ENCODE measurements at regions not wholly inside any gene's neighbourhood (a gene's known extent, or its start where the extent isn't known, plus 50 kb on each side); places are given as distances from the start of the nearest gene placed in this dataset.
"Not testable (repeated sequence)": the region's sequence is repeated elsewhere in the genome, so short reads cannot be mapped to it uniquely, and the experiment has no call there.

DNA sequence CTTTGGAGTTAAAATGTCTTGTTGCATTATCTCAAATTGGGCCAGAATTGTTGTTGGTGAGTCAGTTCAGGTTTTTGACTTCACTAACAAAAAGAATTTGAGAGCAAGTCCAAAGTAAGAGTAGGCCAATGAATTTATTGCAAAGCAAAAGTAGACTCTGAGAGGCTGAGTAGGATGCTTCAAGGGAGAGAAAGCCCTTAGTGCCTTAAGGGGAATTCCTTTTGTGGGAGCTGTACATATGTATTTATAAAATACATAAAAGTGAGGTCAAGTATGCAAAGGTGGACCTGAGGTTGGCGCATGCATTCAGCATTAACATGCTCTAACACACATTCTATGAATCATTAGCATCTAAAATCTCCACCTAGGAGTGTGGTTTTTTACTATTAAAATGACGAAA, 565.4 kb downstream of the GRXCR1 start:
- no peak for DNase-seq

DNA sequence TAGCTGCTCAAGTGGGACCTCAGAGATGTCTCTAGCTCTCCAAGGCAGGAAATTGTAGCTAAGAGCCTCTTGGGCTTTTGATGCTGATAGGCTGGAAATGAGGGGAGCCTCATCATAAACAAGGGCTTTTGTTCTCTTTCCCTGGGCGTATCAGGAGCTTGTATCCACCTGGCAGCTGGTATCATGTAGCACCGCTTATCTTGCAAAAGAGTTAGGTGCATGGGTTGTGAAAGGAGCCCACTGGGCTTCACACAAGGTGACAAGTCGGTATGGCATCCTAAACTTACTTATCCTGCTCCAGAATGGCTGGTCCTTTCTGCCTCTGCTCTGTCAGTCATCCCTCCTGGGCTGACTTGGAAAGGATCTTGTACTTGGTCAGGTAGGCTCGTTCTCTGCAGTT, 565.8 kb downstream of the GRXCR1 start:
- DNase-seq, result no peak

DNA sequence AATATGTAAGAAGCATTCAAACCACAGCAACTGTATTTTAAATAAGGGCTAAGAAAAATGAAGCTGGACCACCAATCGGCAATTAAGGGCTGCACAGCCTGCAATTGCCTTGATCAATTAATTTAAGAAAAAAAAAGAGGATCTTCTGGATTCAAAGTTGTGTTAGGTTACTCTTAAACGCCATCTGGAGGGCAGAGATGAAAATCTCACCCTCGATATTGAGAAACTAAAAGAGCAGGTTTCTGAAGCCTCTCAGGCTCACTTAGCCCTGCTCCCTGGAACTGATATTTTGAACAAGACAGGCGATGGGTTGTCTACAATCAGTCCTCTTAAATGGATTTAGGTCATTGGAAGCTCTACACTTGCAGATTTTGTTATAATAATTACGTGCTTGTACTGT, 579.4 kb downstream of the GRXCR1 start:
- no peak for DNase-seq

DNA sequence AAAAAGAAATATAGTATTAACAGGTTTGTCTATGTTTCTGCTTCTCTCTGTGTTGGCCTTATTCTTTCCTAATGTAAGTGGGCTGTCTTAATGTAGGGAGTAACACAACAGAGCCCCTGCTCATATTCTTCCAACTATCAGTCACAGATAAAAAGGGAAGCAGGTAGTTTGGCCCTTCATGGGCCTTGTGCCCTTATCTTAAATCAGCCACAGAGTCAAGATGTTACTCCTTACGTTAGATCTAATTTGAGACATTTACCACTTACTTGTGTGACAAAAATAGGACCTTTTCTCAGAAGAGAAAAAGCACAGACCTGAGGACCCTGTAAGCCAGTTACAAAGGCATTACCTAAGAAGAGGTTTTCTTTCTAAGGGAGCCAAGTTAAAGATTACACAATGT, 589.0 kb downstream of the GRXCR1 start:
- no peak for DNase-seq

DNA sequence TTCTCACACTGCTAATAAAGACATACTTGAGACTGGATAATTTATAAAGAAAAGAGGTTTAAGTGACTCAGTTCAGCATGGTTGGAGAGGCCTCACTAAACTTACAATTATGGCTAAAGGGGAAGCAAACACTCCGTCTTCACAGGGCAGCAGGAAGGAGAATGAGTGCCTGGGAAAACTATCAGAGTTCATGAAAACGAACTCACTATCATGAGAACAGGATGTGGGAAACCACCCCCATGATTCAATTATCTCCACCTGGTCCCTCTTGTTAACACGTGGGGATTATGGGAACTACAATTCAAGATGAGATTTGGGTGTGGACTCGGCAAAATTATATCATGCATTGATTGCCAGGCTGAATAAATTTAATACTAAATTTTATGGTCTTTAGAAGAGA, 592.7 kb downstream of the GRXCR1 start:
- no peak for DNase-seq

DNA sequence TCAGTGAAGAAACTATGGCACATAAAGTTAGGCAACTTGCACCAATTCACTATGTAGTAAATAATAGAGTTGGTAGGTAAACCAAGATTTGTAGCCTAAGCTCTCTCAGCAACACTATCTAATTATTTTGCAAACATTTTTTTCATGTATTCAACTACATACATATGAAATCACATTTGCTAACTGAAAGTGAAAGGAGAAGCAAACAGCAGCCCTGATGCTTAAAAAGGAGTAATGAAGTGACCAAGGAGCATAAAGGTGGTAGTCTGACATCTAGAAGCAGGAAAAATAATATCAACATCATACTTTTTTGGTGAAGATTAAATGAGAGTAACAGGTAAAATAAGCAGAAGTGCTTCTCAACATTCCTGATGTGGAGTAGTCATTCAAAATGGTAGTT, 603.7 kb downstream of the GRXCR1 start:
- no peak for DNase-seq

DNA sequence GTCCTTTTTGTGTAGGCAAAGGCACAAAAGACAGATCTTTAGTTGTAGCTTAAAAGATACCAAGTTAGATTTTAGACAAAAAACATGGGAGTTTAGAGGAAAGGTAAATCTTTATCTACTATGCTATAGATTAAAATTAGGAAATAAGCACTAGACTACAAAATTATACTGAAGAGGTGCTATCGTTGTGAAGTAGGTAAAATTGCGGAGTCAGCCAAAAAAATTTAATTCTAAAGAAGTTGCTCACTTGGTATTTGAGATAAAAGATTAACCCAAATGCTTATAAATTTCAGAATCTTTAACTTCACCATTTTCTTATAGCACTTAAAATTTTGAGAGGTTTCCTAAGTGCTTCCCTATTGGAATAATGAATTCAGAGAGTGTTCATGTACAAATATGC, 604.1 kb downstream of the GRXCR1 start:
- no peak for DNase-seq

DNA sequence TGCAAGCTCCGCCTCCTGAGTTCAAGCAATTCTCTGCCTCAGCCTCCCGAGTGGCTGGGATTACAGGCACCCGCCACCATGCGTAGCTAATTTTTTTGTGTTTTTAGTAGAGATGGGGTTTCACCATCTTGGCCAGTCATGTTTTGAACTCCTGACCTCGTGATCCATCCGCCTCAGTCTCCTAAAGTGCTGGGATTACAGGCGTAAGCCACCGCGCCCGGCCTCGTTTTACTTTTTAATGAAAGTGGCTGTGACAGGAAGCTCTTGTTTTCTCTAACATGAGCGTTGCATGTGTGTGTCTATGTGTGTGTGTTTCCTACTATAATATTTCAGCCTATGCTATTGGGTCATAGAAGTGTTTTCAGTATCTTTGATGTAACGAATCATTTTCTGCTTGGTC, 613.3 kb downstream of the GRXCR1 start:
- not testable (repeated sequence) for DNase-seq

DNA sequence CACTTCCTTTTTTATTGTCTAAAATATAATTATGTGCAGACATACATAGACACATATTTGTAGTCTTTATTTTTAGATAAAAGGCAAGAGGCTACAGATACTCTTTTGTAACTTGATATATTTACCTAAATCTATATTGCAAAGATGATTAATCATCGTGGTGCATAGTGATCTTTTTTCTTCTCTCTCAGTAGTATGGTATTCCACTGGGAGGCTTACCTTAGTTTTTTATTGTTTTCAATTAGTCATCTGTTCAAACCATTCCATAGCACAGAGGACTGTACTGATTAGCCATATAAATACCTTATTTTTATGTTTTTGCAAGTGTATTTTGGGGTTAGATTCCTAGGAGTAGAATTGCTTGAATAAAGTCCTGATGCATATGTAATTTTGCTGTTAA, 619.7 kb downstream of the GRXCR1 start:
- no peak for DNase-seq

DNA sequence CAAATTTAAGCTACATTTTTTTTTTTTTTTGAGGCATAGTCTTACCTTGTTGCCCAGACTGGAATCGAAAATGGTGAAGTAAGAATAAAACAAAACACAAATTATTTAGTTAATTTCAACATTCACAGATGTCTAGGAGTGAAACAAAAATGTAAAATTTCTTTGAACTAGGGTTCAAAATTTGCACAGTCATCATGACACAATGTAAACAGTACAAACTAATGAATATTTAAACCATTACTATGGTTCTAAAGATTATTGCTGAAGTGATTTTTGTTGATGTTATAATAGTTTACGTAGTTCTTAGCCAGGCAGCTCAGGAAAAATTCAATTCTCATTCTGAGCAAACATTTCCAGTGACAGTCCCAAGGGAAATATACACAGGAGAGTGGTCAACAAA, 633.1 kb downstream of the GRXCR1 start:
- DNase-seq, result no peak

DNA sequence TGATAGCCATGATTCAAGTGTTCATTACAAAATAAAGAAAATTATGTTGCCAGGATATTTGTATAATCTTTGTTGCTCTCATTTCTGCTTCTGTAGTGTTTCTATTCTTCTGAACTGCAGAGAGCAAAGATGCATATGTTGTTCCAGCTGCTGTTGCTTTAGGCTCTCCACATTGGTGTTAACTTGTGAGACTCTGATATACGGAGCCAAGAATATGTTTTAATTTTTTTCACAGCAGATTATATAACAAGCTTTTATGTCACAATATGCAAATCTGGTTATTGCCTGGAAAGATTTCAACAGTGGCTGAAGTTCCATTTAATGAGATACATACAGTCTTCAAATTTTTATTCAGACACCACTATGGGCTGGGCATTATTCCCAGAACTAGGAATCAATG, 655.0 kb downstream of the GRXCR1 start:
- no peak for DNase-seq

DNA sequence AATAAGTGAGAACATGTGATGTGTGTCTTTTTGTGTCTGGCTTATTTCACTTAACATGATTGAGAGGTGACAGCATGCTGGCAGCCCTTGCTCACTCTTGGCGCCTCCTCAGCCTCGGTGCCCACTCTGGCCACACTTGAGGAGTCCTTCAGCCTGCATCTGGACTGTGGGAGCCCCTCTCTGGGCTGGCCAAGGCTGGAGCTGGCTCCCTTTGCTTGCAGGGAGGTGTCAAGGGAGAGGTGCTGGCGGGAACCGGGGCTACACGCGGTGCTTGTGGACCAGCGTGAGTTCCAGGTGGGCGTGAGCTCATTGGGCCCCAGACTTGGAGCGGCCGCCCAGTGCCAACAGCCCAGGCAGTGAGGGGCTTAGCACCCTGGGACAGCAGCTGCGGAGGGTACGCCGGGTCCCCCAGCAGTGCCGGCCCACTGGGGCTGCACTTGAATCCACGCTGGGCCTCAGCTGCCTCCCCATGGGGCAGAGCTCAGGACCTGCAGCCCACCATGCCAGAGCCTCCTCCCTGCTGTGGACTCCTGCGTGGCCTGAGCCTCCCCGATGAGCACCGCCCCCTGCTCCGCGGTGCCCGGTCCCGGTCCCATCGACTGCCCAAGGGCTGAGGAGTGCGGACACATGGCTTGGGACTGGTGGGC, 658.6 kb downstream of the GRXCR1 start:
- DNase-seq, result no peak

DNA sequence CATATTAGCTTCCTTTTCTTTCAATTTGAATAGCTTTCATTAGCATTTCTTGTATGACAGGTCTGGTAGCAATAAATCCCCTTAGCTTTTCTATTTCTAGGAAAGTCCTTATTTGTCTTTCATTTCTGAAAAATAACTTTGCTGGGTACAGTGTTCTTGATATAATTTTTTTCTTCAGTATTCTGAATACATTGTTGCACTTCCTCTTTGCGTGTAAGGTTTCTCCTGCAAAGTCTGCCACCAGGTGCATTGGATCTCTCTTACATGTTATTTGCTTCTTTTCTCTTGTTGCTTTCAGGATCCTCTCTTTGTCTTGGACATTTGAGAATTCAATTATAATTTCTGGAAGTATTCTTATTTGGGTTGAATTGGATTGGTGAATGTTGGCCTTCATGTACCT, 663.7 kb downstream of the GRXCR1 start:
- DNase-seq, result no peak

DNA sequence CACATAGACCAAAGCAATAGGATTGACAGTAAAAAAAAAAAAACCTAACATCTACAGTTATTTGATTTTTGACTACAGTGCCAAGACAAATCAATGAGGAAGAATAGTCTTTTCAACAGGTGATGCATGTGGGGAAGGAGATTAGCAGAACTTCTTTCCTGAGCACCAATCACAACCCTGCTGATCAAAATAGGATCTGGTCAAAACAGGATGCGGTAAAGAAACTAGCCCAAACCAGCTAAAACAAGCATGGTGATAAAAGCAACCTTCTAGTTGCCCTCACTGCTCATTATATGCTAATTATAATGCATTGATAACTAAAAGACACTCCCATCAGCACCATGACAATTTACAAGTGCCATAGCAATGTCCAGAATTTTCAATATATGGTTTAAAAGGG, 667.5 kb downstream of the GRXCR1 start:
- no peak for DNase-seq

DNA sequence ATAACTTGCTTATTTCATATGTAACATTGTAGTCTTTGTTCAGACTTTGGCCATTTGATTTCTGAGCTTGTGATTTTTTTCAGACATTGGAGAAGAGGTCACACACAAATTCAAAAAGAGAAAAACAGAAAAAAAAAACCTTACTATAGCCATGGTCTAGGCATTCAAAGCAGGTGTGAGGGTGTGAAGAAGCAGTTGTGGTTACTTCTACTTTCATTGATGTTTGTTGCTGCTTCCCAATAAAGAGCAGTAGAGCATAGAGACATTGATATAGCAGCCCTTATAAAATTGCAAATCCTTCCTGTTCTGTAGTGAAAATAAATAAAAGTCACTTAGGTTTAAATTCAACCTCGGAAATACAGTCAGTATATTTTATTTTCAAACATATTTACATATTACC, 671.6 kb downstream of the GRXCR1 start:
- no peak for DNase-seq

DNA sequence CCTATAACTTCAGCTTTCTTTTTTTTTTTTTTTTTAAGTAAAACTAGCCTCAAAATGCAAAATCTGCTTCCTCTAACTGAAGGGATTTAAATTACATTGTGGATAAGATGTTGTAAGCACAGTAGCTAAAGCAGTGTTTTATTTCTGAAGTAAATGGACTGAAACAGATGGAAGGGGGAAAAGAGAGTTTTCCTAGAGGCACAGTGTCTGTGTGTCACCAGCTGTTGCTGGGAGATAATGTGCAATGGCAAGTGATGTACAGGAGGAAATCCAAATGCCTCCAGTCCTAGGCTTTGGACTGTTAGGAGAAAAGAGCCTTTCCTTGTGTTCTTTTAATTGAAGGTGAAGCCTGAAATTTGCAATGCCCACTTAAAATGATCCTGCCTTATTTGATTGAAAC, 672.1 kb downstream of the GRXCR1 start:
- no peak for DNase-seq

DNA sequence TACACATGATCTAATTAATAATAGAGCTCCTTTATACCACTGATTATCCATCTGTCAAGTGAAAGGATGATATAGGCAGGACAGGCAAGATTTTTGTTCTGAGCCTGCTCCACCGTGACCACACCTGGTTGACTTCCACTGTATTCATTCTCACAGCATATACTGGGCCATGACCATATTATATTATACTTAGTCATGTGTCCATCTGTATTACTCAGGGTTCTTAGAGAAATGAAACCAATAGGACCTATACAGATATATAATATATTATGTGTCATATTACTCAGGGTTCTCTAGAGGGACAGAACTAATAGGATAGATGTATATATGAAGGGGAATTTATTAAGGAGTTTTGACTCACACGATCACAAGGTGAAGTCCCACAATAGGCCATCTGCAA, 675.1 kb downstream of the GRXCR1 start:
- DNase-seq, result no peak

DNA sequence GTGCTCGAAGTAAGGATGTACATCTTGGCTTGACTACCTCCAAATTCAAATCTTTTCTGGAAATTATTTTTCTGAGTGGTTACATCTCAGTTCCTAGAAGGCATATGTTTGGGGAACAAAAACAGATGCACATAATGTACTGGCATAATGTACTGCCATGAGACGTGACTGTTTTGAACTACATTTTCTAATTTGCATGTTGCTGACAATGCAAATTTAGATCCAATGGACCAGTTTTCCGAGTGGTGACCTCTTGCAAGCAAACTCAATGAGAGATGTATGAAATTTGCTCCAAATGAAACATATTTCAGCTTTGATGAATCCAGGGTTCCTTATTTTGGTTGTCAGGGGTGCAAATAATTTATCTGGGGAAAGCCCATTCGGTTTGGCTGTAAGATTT, 694.3 kb downstream of the GRXCR1 start:
- DNase-seq, result no peak

DNA sequence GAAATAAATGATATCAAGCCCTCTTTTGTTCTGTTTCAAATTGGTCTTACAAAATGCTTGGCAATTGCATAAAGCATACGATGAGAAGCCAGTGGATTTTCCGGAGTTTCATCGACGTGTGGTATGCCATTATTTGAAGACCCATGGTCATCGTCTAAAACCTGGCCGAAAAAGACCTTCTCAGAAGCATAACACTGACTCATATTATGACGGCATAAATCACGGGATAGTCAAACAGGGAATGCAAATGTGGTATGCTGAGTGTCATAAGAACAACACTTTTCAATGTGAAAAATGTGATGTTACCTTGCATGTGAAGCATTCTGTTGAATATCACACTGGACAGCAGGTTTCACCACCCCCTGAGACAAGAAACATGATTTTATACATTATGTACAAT, 695.2 kb downstream of the GRXCR1 start:
- DNase-seq, result no peak

DNA sequence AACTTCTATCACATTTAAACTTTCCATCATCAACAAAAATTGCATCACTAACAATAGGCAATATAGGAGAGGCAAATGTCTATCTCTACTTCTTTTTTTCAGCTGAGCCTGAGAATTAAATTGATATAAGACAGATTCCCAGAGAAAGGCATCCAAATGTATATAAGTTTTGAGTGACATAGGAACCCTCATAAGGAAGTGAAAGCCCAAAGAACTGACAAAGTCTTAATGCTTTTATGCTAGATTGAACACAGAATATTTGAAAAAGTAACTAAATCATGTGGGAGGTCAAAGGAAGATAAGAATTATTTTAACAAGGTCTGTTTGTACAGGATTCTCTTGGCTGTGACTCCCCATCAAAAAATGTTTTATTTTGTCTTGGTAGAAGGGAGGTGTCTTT, 714.9 kb downstream of the GRXCR1 start:
- DNase-seq, result no peak

DNA sequence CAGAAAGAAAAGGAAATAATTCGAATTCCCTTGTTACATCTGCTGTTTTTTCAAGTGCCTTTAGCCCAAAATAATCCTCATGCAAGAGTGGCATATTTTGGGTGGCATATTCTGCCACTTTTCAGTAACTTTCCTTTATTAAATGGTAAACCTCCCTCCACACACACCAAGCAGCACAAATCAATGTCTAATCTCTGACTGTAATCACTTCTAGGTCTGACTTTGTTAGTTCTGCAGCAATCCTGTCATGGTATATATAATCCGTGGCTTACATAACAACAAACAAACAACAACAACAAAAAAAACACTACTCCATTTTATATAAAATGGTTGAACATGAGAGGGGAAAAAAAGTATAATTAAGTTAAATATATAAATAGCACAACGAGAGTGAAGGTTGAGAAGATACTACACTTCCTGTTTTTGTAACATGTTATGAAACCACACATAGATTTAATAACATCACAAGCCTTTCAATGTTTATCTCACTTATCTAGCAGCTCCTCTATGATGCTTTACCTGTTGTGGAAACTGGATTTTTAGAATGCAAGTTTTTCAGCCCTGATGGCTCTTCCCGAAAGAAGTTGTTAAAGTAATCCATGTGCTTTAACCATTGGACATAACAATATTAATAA, 715.4 kb downstream of the GRXCR1 start:
- DNase-seq, result no peak

DNA sequence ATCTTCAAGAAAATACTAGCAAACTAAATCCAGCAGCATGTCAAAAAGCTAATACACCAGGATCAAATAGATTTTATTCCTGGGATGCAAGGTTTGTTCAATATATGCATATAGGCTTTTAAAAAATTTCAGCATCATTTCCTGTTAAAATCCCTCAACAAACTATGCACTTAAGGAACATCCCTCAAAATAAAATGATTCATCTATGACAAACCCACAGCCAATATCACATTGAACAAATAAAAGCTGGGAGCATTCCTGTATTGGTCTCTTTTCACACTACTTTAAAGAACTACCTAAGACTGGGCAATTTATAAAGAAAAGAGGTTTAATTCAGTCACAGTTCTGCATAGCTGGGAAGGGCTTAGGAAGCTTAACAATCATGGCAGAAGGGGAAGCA, 726.7 kb downstream of the GRXCR1 start:
- no peak for DNase-seq

DNA sequence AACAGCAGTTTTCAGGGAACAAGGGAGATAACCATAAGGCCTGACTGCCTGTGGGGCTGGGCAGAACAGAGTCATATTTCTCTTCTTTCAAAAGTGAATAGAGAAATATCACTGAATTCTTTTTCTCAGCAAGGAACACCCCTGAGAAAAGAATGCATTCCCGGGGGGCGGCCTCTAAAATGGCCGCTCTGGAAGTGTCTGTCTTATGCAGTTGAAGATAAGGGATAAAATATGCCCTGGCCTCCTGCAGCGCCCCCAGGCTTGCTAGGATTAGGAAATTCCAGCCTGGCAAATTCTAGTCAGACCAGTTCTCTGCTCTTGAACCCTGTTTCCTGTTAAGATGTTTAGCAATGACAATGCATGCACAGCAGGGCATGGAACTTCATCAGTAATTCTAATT, 745.4 kb downstream of the GRXCR1 start:
- DNase-seq, result not testable (repeated sequence)

DNA sequence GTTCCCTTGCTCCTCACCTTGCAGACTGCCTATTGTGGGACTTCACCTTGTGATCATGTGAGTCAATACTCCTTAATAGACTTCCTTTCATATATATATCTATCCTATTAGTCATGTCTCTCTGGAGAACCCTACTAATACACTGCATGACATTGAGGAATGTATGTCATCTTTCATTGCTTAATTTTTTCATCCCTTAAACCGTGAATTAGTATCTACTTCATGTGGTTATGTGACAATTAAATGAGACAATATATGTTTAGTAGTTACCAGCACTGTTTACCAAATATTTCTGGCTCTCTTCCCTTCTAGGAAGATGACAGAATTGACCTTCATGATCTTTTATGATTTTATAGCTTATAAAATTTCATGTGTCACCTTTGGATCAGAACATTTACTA, 759.5 kb downstream of the GRXCR1 start:
- DNase-seq, result no peak

DNA sequence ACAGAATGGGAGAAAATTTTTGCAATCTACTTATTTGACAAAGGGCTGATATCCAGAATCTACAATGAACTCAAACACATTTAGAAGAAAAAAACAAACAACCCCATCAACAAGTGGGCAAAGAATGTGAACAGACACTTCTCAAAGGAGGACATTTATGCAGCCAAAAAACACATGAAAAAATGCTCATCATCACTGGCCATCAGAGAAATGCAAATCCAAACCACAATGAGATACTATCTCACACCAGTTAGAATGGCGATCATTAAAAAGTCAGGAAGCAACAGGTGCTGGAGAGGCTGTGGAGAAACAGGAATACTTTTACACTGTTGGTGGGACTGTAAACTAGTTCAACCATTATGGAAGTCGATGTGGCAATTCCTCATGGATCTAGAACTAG, 767.0 kb downstream of the GRXCR1 start:
- DNase-seq, result not testable (repeated sequence)

Measured in activated CD4-positive, CD25-positive, alpha-beta regulatory T cell treated with anti-CD3 and anti-CD28 coated beads, Interleukin-2, amount 50 U/mL, for 72 hours (primary cell).